ENCODE measurements at regions not wholly inside any gene's neighbourhood (a gene's known extent, or its start where the extent isn't known, plus 50 kb on each side); places are given as distances from the start of the nearest gene placed in this dataset.

GRCh38 chr16:85458968-85459367 is 154.2 kb upstream of the GSE1 start:
- Histone ChIP-seq H2AK9ac (replicated peaks; ENCODE audit: low read depth, low read length, poor library complexity) (no peak overlapping the region), H4K8ac (ENCODE audit: low read depth in 2 of 2, low read length in 2 of 2) (no peak overlapping the region), H3K9me1 (ENCODE audit: insufficient read depth, low read length) (peaks cover 13% of the 10 kb centered on the region; the same call in 1 of the 2 replicates), H3K4me1 (ENCODE audit: control insufficient read depth, insufficient read depth, low read length) (peaks cover 31% of the 10 kb centered on the region), H3K27ac (ENCODE audit: insufficient read depth, low read length) (no peak overlapping the region), H3K36me3 (ENCODE audit: control insufficient read depth, insufficient read depth, low read length) (no peaks in the 10 kb centered on the region), H4K91ac (ENCODE audit: insufficient read depth, low read depth, low read length) (no peak overlapping the region), H3K4me3 (ENCODE audit: insufficient read depth, low read depth, low read length) (no peak overlapping the region), H3K4ac (ENCODE audit: low read depth, low read length) (no peak overlapping the region), H3K56ac (ENCODE audit: extremely low read depth, insufficient read depth, low read length) (no peak overlapping the region), H2BK20ac (ENCODE audit: low read depth, low read length) (no peak overlapping the region), H4K20me1 (ENCODE audit: insufficient read depth, low read length) (peaks cover 82% of the 10 kb centered on the region), H3K23ac (ENCODE audit: low read depth, low read length) (no peak overlapping the region), H4K5ac (ENCODE audit: low read depth, low read length) (no peak overlapping the region), H3K9me3 (ENCODE audit: control insufficient read depth, insufficient read depth, low read length) (no peaks in the 10 kb centered on the region), H2AK5ac (ENCODE audit: low read depth, low read length) (no peak overlapping the region), H3K9ac (ENCODE audit: low read depth, low read length) (no peak overlapping the region), H3K27me3 (ENCODE audit: control insufficient read depth, insufficient read depth, low read length) (no peaks in the 10 kb centered on the region), H2BK15ac (ENCODE audit: low read depth, low read length) (no peak overlapping the region), H3K4me2 (ENCODE audit: low read depth, low read length) (no peak overlapping the region), H2BK5ac (ENCODE audit: low read depth, low read length, poor library complexity, severe bottlenecking) (no peak overlapping the region), H2AFZ (replicated peaks; ENCODE audit: low read length, poor library complexity) (no peak overlapping the region), H3K79me1 (ENCODE audit: low read depth in 1 of 2, low read length in 2 of 2) (peaks cover 0 to 27% of the 10 kb centered on the region in 2 experiments; a peak in 2 of 4 replicates), H3K14ac (replicated peaks; ENCODE audit: low read depth, low read length) (no peak overlapping the region), H2BK120ac (ENCODE audit: low read depth, low read length) (no peak overlapping the region), H3K18ac (ENCODE audit: low read depth, low read length) (no peak overlapping the region)
- no CpG with 5 or more reads among the region's 11 CpGs for WGBS, 2 experiments (ENCODE audit: extremely low coverage in 2 of 2, insufficient read length in 1 of 2)
- BruUV-seq (replicated peaks): no TSS peak
- intact Hi-C loops (cut with micrococcal nuclease): no loop called here
- CTCF ChIA-PET: no interaction called here
- in situ Hi-C loops (cut with MboI; ENCODE audit: low sequenced_read_pairs): no loop called here
- DNase-seq: no peak
- dilution Hi-C loops (cut with HindIII; ENCODE audit: low sequenced_read_pairs, unreplicated experiment): no loop called here
- ATAC-seq (ENCODE audit: low read depth): no peak
- POLR2A ChIA-PET (ENCODE audit: unreplicated experiment): no interaction called here
- TF ChIP-seq FOS (IDR thresholded peaks at IDR 0.05; ENCODE audit: low read depth, low read length): no peak
- TF ChIP-seq ELK1 (IDR thresholded peaks at IDR 0.05; ENCODE audit: borderline replicate concordance, low read depth, low read length): no peak
- no peak for TF ChIP-seq RAD21 (IDR thresholded peaks at IDR 0.05; ENCODE audit: low read length)
- TF ChIP-seq MAFK (IDR thresholded peaks at IDR 0.05; ENCODE audit: low read depth, low read length): no peak

Measured in IMR-90 (cell line).